ENCODE measurements at regions not wholly inside any gene's neighbourhood (a gene's known extent, or its start where the extent isn't known, plus 50 kb on each side); places are given as distances from the start of the nearest gene placed in this dataset.

- no peak for TF ChIP-seq CTCF (IDR thresholded peaks at IDR 0.05; ENCODE audit: low read depth, low read length, poor library complexity, severe bottlenecking)
- TF ChIP-seq EZH2phosphoT487 (IDR thresholded peaks at IDR 0.05; ENCODE audit: borderline replicate concordance, low read length), result no peak
Measured at GRCh38 chr1:25090707-25091422, 141.4 kb downstream of the SYF2 start.

All from DOHH2 (cell line).